HL-60 (cell line): ENCODE measurements at regions not wholly inside any gene's neighbourhood (a gene's known extent, or its start where the extent isn't known, plus 50 kb on each side); places are given as distances from the start of the nearest gene placed in this dataset.

ENCODE experiments used
- DNase-seq, 2 experiments: peaks; one replicate each; pipeline ENCODE4 v3.0.0-alpha.2; 2010 to 2020; ENCODE audit warnings: low read depth in 1 of 2, low spot score in 1 of 2
- H3K27ac ChIP-seq: fragments of 250-450 bp; sonication (Bioruptor Pico); replicated peaks from 2 replicates; pipeline ENCODE4 v1.5.1; 2020; ENCODE audit warnings: mild to moderate bottlenecking, moderate library complexity
- H3K27me3 ChIP-seq: fragments of 250-450 bp; sonication (Bioruptor Pico); 2 replicates; pipeline ENCODE4 v1.5.1; 2021; ENCODE audit warnings: mild to moderate bottlenecking, moderate library complexity; ENCODE audit not compliant: insufficient read depth, poor library complexity, severe bottlenecking
- H3K4me3 ChIP-seq: replicated peaks from 2 replicates; pipeline ENCODE4 v1.5.1; 2011; ENCODE audit warnings: mild to moderate bottlenecking, control low read depth, low read length; ENCODE audit not compliant: insufficient read depth
- CTCF ChIP-seq: IDR thresholded peaks from one replicate; pipeline ENCODE4 v1.5.1; 2011; ENCODE audit warnings: low read length, control low read depth, inconsistent platforms; ENCODE audit not compliant: insufficient read depth
- GABPA ChIP-seq: IDR thresholded peaks from 2 replicates; pipeline ENCODE4 v1.6.1; 2012; ENCODE audit warnings: low read depth
- POLR2AphosphoS5 ChIP-seq: IDR thresholded peaks from 2 replicates; pipeline ENCODE4 v1.6.1; 2012; ENCODE audit warnings: low read depth
- REST ChIP-seq: IDR thresholded peaks from 2 replicates; pipeline ENCODE4 v1.6.1; 2012; ENCODE audit warnings: low read depth; ENCODE audit not compliant: insufficient replicate concordance
- SPI1 ChIP-seq: IDR thresholded peaks from 2 replicates; pipeline ENCODE4 v1.6.1; 2012; ENCODE audit warnings: low read depth, mild to moderate bottlenecking, borderline replicate concordance

GRCh38 chr16:60681043-60681442 lies 1355.2 kb downstream of the CDH8 start:
- no peak overlapping the region for H3K4me3 ChIP-seq
- TF ChIP-seq CTCF (no peak), GABPA (no peak), SPI1 (no peak), REST (no peak), POLR2AphosphoS5 (no peak)
- H3K27me3 ChIP-seq: no peaks in the 10 kb centered on the region
- H3K27ac ChIP-seq: no peak overlapping the region
- DNase-seq: no peak

GRCh38 chr16:60675022-60675421 lies 1361.2 kb downstream of the CDH8 start:
- no peak for TF ChIP-seq SPI1
- no peak for TF ChIP-seq GABPA
- TF ChIP-seq POLR2AphosphoS5: no peak
- Histone ChIP-seq H3K4me3 (no peak overlapping the region), H3K27ac (no peak overlapping the region), H3K27me3 (no peaks in the 10 kb centered on the region)
- no peak for DNase-seq

- no peak for TF ChIP-seq CTCF
- no peak for TF ChIP-seq GABPA
- TF ChIP-seq POLR2AphosphoS5: no peak
- no peak for TF ChIP-seq SPI1
- TF ChIP-seq REST: no peak
- H3K27ac ChIP-seq: no peak overlapping the region
- DNase-seq: no peak
- no peak overlapping the region for H3K4me3 ChIP-seq
- no peaks in the 10 kb centered on the region for H3K27me3 ChIP-seq
Observed at GRCh38 chr16:60674241-60674640, 1362.0 kb downstream of the CDH8 start.

- H3K27me3 ChIP-seq: no peaks in the 10 kb centered on the region
- TF ChIP-seq POLR2AphosphoS5 (no peak), CTCF (no peak), GABPA (no peak), SPI1 (no peak), REST (no peak)
- H3K4me3 ChIP-seq: no peak overlapping the region
- H3K27ac ChIP-seq: no peak overlapping the region
- no peak for DNase-seq
Observed at GRCh38 chr16:60655514-60656153, 1380.6 kb downstream of the CDH8 start.
